CD4-positive, alpha-beta T cell treated with Interleukin-6 for 4 hours (primary cell): ENCODE measurements at regions not wholly inside any gene's neighbourhood (a gene's known extent, or its start where the extent isn't known, plus 50 kb on each side); places are given as distances from the start of the nearest gene placed in this dataset.
"Not testable (repeated sequence)": the region's sequence is repeated elsewhere in the genome, so short reads cannot be mapped to it uniquely, and the experiment has no call there.

Experiments used
- DNase-seq: peaks from one replicate; pipeline ENCODE4 v3.0.0-alpha.2; 2020; ENCODE audit warnings: mixed read lengths

DNA sequence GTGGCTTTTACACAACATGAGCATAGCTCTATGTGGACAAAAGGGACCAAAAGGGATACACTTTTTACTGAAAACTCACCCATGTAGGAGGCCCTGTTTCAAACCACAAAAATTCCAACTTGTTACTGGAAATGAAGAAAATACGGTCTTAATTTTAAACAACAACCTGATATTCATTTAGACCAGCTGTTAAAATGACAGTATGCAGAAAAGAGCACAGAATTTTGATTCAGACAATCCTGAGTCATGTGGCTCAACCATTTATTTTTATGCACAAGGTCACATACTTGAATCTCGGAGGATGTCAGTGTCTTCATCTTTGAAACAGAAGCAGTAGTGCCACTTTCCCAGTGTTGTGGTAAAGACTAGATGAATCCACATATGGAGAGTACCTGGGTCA lies 426.5 kb upstream of the NFE2L3 start:
- no peak for DNase-seq

DNA sequence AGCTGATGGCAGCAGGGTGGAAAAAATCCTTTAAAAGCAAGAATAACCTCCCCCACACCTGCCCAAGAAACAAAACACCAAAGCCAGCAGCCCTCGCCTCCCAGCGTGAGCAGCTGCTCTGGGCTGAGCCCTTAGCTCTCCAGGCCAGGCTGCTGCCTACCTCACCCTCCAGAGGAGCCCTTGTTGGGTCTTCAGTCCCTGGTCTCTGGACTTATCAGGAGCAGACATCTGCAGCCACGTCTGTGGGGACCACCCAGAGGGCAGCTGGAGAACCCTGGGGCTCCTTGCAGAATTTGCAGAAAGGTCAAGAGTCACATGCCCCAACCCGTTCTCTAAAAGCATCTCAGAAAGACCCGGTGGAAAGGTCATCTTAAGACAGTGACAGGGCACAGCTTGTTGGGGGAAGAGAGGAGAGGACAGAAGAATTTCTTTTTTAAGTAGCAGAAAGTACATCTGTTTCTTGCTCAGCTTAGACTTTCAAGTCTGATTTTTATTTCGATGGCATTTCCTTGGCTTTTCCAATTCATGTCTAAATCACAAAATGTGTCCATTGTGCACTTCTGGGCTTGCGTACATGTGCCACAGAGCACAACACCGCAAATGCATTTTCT lies 425.7 kb upstream of the NFE2L3 start:
- DNase-seq = no peak

DNA sequence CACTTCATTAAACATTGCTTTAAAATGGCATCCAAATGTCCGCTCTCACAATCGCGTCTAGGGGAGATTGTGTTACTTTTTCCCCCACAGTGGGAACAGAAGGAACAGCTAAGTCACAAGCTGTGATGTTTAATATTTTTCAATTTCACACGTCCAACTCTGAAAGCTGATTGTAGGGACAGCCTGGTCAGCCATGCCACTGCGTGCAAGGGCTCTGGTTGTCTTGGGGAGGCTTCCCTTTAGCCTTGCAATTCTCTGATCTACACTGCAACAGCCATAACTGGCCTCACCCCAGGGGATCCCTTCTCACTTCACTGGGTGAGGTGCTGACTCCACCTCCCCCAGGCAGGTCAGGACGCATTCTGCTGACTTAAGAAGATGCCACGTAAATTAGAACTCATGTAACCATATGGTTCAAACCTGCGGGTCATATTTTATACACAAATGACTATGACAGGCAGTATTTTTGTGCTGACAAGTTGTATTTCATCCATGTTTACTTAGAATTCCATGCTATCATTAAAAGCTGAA lies 425.2 kb upstream of the NFE2L3 start:
- DNase-seq = no peak

- no peak for DNase-seq
These were observed 424.6 kb upstream of the NFE2L3 start for GRCh38 chr7:25727446-25727845.

DNA sequence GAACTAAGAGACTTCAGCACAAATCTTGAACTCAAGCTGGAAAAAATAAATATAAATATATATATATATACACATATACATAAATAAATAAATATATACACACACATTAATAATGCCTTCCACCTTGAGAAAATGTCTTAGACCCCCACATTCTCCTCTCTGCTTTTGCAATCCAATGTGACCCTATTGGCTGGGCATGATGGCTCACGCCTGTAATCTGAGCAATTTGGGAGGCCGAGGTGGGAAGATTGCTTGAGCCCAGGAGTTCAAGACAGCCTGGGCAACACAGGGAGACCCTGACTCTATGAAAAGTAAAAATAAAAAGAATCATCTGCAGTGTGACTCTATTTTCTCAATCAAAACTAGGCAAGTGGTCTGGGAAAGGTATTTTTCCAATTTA lies 424.1 kb upstream of the NFE2L3 start:
- no peak for DNase-seq

- DNase-seq = no peak
These were observed 420.7 kb upstream of the NFE2L3 start for GRCh38 chr7:25731068-25731845.

GRCh38 chr7:25731846-25732245 lies 420.2 kb upstream of the NFE2L3 start:
- no peak for DNase-seq

- no peak for DNase-seq
These were observed 419.2 kb upstream of the NFE2L3 start for GRCh38 chr7:25732766-25733217.

- DNase-seq = no peak
These were observed 416.2 kb upstream of the NFE2L3 start for GRCh38 chr7:25735674-25736242.

DNA sequence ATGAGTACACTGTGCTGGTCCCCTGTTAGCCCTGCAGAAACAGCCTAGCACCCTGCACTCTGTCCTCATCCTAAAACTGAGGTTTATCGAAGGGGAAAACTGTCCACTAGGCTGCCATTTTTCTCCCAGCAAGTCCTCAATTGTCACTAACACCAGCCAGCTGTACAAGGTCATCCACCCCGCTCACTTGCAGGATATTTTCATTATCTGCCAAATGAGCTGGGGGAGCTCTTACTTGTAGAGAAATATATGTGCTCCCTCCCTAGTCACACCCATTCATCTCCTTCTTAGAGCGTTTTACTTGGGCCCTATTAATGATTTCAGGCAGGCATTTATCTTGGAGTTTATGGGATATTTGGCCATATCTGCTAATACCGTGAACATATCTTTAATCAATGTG lies 413.5 kb upstream of the NFE2L3 start:
- no peak for DNase-seq

- no peak for DNase-seq
These were observed 412.9 kb upstream of the NFE2L3 start for GRCh38 chr7:25739143-25739542.

- no peak for DNase-seq
These were observed 409.7 kb upstream of the NFE2L3 start for GRCh38 chr7:25742316-25742715.

GRCh38 chr7:25743670-25744451 lies 408.1 kb upstream of the NFE2L3 start:
- DNase-seq = not testable (repeated sequence)

DNA sequence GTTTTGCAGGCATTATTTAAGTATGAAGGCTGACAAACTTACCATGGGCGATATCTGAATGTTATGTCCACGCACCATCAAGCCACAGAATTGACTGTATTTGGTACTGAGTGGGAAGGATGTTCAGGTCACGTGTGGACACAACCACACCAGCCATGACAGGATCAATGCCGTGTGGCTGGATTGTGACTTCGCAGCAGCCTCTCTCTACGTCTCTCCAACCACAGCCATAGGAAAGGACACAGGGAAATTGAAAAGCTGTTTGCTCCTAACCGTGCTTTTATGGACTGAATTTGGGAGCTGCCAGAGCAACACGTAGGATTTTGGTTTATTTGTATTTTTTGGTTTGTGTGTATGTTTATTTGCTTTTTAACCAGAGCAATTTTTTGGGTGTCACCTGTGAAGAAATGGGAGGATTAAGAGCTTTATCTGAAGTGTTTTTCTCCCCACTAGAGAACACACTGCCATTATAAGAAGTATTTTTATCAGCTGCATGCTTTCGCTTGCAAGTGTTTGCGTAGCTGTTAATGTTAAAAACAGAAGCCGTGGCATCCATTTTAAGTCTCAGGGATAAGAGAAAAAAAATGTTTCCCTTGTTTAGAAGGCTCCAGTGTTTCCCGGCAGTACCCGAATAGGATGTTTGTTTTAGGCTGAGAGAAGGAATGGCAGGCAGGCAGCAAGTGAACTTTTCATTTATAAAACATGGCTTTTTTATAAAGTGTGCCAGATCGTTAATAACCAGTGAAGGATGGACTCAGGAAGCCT lies 401.1 kb upstream of the NFE2L3 start:
- DNase-seq = no peak

DNA sequence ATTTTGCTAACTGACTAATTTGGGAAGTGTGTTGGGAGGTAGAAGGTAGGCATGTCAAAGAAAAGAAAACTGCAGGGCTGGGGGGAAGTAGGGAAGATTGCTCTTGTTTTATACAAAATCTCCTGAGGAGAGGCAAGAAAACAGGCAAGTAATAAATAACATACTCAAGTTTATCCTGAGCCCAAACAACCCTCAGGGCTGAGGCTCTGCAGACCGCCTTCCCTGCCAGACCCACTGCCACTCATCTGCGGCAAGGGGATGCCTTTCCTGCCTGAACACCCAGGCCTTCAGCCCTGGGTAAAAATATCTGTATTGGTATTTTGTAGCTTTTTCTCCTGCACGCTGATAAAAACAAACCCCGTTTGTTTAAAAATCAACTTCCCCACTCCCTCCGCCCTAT lies 399.8 kb upstream of the NFE2L3 start:
- no peak for DNase-seq

GRCh38 chr7:25752967-25753791 lies 398.8 kb upstream of the NFE2L3 start:
- DNase-seq = no peak

GRCh38 chr7:25753837-25754236 lies 398.2 kb upstream of the NFE2L3 start:
- no peak for DNase-seq

GRCh38 chr7:25754333-25754732 lies 397.7 kb upstream of the NFE2L3 start:
- no peak for DNase-seq

DNA sequence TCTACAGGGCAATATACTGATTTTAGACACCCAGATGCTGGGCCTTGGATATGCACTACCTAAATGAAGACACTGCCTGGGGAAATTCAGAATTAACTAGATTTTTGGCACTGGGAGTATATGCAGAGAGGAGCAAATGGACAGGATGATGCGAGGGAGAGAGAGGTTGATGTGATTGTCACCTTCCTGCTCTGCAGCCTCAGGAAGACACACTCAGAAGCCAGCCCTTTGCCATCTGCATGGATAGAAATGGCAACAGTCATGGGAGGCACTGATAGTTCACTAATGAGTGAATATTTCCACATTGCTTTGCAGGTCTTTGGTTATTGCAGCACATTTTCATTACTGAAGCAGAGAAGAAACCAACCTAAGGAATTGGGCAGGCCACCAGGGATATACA lies 397.2 kb upstream of the NFE2L3 start:
- DNase-seq = no peak

DNA sequence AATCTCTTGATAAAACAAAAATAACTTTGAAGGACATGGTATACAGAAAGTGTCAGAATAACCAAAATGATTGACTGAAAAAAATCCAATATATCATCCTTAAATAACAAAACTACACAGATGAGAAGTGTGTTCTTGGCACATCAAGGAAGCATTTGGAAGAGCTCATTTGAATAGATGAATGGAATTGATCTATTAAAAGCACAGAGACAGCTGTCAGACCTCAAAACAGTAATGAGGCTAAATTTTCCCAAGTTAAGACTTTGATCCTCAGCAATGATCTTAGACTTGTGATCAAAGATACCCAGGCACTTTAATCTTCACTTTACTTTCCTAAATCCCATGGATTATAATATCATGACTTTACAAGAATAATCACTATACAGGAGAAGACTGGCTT lies 395.4 kb upstream of the NFE2L3 start:
- DNase-seq = no peak

- no peak for DNase-seq
These were observed 393.4 kb upstream of the NFE2L3 start for GRCh38 chr7:25758559-25758958.

DNA sequence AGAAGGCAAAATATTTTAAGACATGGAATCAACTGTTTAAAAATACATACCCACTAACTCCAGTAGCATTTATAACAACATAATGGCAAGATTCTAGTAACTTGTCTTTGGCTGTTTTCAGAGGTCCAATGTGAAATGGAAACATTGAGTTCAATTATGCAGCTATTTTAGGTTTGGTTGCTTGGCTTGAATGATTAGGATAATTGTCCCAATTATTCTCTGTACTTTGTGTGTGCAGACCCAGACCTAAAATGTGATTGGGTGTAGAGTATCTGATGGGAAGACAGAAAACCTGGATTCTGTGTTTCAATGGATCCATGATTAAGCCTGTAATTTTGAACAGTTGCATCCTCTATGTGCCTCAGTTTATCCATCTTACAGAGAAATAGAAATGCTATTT lies 392.7 kb upstream of the NFE2L3 start:
- DNase-seq = no peak
